Adipocyte (in vitro differentiated cells): ENCODE measurements at regions not wholly inside any gene's neighbourhood (a gene's known extent, or its start where the extent isn't known, plus 50 kb on each side); places are given as distances from the start of the nearest gene placed in this dataset.

Source experiments
- DNase-seq: peaks from one replicate; pipeline ENCODE4 v3.0.0-alpha.2; 2015; ENCODE audit warnings: low read depth
- H3K27me3 ChIP-seq: replicated peaks from 2 replicates; pipeline ENCODE4 v1.7.0; 2013; ENCODE audit warnings: mild to moderate bottlenecking, low read length, moderate library complexity; ENCODE audit not compliant: control insufficient read depth, insufficient read depth
- H3K36me3 ChIP-seq: 2 replicates; pipeline ENCODE4 v1.7.0; 2013; ENCODE audit warnings: low read length, mild to moderate bottlenecking, moderate library complexity; ENCODE audit not compliant: control insufficient read depth, insufficient read depth, severe bottlenecking
- H3K4me1 ChIP-seq: 2 replicates; pipeline ENCODE4 v1.7.0; 2013; ENCODE audit warnings: mild to moderate bottlenecking, low read length, moderate library complexity; ENCODE audit not compliant: control insufficient read depth, insufficient read depth
- H3K4me3 ChIP-seq: 2 replicates; pipeline ENCODE4 v1.7.0; 2013; ENCODE audit warnings: mild to moderate bottlenecking, low read length, moderate library complexity
- H3K9ac ChIP-seq: 2 replicates; pipeline ENCODE4 v1.7.0; 2013; ENCODE audit warnings: mild to moderate bottlenecking, low read length, moderate library complexity
- H3K9me3 ChIP-seq: 2 replicates; pipeline ENCODE4 v1.7.0; 2013; ENCODE audit warnings: mild to moderate bottlenecking, low read length, moderate library complexity; ENCODE audit not compliant: control insufficient read depth

GRCh38 chr10:28801247-28801646 is 123.9 kb downstream of the BAMBI start:
- Histone ChIP-seq H3K4me1 (no peaks in the 10 kb centered on the region), H3K9ac (no peak overlapping the region), H3K4me3 (no peak overlapping the region), H3K9me3 (no peaks in the 10 kb centered on the region), H3K36me3 (no peaks in the 10 kb centered on the region), H3K27me3 (no peaks in the 10 kb centered on the region)
- DNase-seq: no peak

- DNase-seq: no peak
- H3K36me3 ChIP-seq: no peaks in the 10 kb centered on the region
- no peaks in the 10 kb centered on the region for H3K4me1 ChIP-seq
- H3K9me3 ChIP-seq: no peaks in the 10 kb centered on the region
- H3K9ac ChIP-seq: no peak overlapping the region
- no peak overlapping the region for H3K4me3 ChIP-seq
- H3K27me3 ChIP-seq: no peaks in the 10 kb centered on the region
These were observed 124.5 kb downstream of the BAMBI start for GRCh38 chr10:28801869-28802268.

- no peak for DNase-seq
- Histone ChIP-seq H3K9me3 (no peaks in the 10 kb centered on the region), H3K4me3 (no peak overlapping the region), H3K27me3 (peaks cover 14% of the 10 kb centered on the region), H3K4me1 (no peaks in the 10 kb centered on the region), H3K36me3 (no peaks in the 10 kb centered on the region), H3K9ac (no peak overlapping the region)
These were observed 128.1 kb downstream of the BAMBI start for GRCh38 chr10:28805390-28805789.

- no peak for DNase-seq
- H3K36me3 ChIP-seq: no peaks in the 10 kb centered on the region
- peaks cover 14% of the 10 kb centered on the region for H3K27me3 ChIP-seq
These were observed 129.2 kb downstream of the BAMBI start for GRCh38 chr10:28806488-28806941.

GRCh38 chr10:28806951-28807759 is 129.8 kb downstream of the BAMBI start:
- H3K4me3 ChIP-seq: no peak overlapping the region
- H3K9ac ChIP-seq: no peak overlapping the region
- H3K27me3 ChIP-seq: peaks cover 14% of the 10 kb centered on the region
- H3K36me3 ChIP-seq: no peaks in the 10 kb centered on the region
- DNase-seq: no peak
- H3K9me3 ChIP-seq: no peaks in the 10 kb centered on the region
- no peaks in the 10 kb centered on the region for H3K4me1 ChIP-seq

More at GRCh38 chr10:28806488-28806941, 129.2 kb downstream of the BAMBI start:
- H3K9ac ChIP-seq: no peak overlapping the region
- no peak overlapping the region for H3K4me3 ChIP-seq
- no peaks in the 10 kb centered on the region for H3K4me1 ChIP-seq
- H3K9me3 ChIP-seq: no peaks in the 10 kb centered on the region

- Histone ChIP-seq H3K4me3 (no peak overlapping the region), H3K9ac (no peak overlapping the region), H3K9me3 (no peaks in the 10 kb centered on the region), H3K27me3 (peaks cover 14% of the 10 kb centered on the region), H3K36me3 (no peaks in the 10 kb centered on the region), H3K4me1 (no peaks in the 10 kb centered on the region)
- DNase-seq: no peak
These were observed 130.7 kb downstream of the BAMBI start for GRCh38 chr10:28807760-28808613.

GRCh38 chr10:28808693-28809092 is 131.4 kb downstream of the BAMBI start:
- Histone ChIP-seq H3K4me1 (no peaks in the 10 kb centered on the region), H3K27me3 (peaks cover 16% of the 10 kb centered on the region), H3K9ac (no peak overlapping the region), H3K9me3 (no peaks in the 10 kb centered on the region), H3K36me3 (no peaks in the 10 kb centered on the region), H3K4me3 (no peak overlapping the region)
- DNase-seq: no peak

GRCh38 chr10:28810057-28810870 is 132.9 kb downstream of the BAMBI start:
- Histone ChIP-seq H3K27me3 (peaks cover 17% of the 10 kb centered on the region), H3K4me1 (no peaks in the 10 kb centered on the region), H3K4me3 (no peak overlapping the region), H3K9ac (no peak overlapping the region), H3K9me3 (no peaks in the 10 kb centered on the region), H3K36me3 (no peaks in the 10 kb centered on the region)
- peak; percentile 27 for DNase-seq

- Histone ChIP-seq H3K27me3 (peaks cover 17% of the 10 kb centered on the region), H3K4me1 (no peaks in the 10 kb centered on the region), H3K9ac (no peak overlapping the region), H3K9me3 (no peaks in the 10 kb centered on the region), H3K4me3 (no peak overlapping the region), H3K36me3 (no peaks in the 10 kb centered on the region)
- DNase-seq: no peak
These were observed 134.5 kb downstream of the BAMBI start for GRCh38 chr10:28811639-28812349.

- no peak for DNase-seq
- Histone ChIP-seq H3K9ac (no peak overlapping the region), H3K4me3 (no peak overlapping the region), H3K9me3 (no peaks in the 10 kb centered on the region), H3K36me3 (no peaks in the 10 kb centered on the region), H3K4me1 (no peaks in the 10 kb centered on the region), H3K27me3 (peaks cover 17% of the 10 kb centered on the region)
These were observed 135.4 kb downstream of the BAMBI start for GRCh38 chr10:28812384-28813372.
